ENCODE measurements at regions not wholly inside any gene's neighbourhood (a gene's known extent, or its start where the extent isn't known, plus 50 kb on each side); places are given as distances from the start of the nearest gene placed in this dataset.
"Not testable (repeated sequence)": the region's sequence is repeated elsewhere in the genome, so short reads cannot be mapped to it uniquely, and the experiment has no call there.

DNA sequence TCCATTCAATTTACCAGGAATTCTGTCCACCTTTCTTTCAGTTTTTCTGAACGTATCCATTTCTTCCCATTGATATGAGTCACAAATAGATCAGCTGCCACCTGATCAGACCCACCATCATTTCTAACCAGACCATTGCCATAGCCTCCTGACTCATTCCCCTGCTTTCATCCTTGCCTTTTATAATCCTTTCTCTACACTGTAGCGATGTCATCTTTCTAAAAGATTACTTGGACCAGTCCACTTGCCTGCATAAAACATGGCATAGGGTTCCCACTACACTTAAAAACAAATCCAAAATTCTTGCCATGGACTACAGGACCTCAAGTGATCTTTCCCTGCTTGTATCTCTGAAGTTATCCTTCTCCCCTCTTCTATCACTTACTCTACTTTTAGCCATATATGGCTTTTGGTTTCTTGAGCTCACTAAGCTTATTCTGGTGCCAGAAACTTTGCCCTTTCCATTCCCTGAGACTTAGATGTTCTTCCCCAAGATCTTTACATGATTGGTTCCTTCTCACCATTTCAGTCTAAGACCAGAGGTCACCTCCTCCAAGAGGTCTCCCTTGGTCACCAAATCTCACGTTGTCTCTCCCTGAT, 149.5 kb upstream of the KRR1 start:
- Mint-ChIP-seq H3K4me1 (peaks cover 0 to 16% (median 0%) of the 10 kb centered on the region in 7 donors), H3K27ac (no peak overlapping the region), H3K36me3 (peaks cover 0 to 3% (median 0%) of the 10 kb centered on the region in 5 donors), H3K4me3 (no peak overlapping the region), H3K27me3 (peaks cover 0 to 5% (median 0%) of the 10 kb centered on the region in 5 donors), H3K9me3 (no peaks in the 10 kb centered on the region)
- Histone ChIP-seq H3K4me1 (ENCODE audit: control insufficient read depth in 2 of 2, insufficient read depth in 2 of 2, low read length in 2 of 2) (no peaks in the 10 kb centered on the region), H3K9me3 (ENCODE audit: control insufficient read depth in 2 of 3, low read length in 3 of 3) (no peaks in the 10 kb centered on the region), H3K4me3 (ENCODE audit: low read length) (no peak overlapping the region), H3K27me3 (ENCODE audit: control insufficient read depth in 2 of 2, insufficient read depth in 2 of 2, low read length in 2 of 2) (no peaks in the 10 kb centered on the region), H3K27ac (ENCODE audit: low read depth, low read length) (no peak overlapping the region), H3K36me3 (ENCODE audit: control insufficient read depth in 2 of 3, insufficient read depth in 3 of 3, low read length in 3 of 3) (no peaks in the 10 kb centered on the region)
- CTCF ChIA-PET, result no interaction called here
- ATAC-seq, result no peak
- POLR2A ChIA-PET, result no interaction called here
- no peak for DNase-seq
- intact Hi-C loops (cut with micrococcal nuclease), result no loop called here

DNA sequence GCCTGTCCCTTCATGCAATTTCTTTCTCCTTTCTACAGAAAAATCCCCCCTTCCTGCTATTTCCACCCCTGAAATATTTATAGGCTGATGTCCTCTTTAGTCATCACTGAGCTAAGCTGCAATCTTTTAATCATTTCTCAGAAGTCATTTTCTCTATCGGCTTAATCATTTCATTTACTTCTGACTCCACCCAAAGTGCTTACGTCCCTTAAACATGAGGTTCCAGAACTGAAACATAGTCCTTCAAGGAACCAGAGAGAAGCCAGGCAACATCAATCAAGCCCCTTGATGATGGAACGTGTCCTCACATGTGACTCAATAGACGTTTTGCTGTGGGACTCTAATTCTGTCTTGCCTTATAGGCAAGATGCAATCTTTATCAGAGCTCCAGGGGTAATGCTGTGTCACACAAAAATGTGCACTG, 148.7 kb upstream of the KRR1 start:
- Histone ChIP-seq H3K4me3 (ENCODE audit: low read length) (no peak overlapping the region), H3K9me3 (ENCODE audit: control insufficient read depth in 2 of 3, low read length in 3 of 3) (no peaks in the 10 kb centered on the region), H3K27ac (ENCODE audit: low read depth, low read length) (no peak overlapping the region), H3K4me1 (ENCODE audit: control insufficient read depth in 2 of 2, insufficient read depth in 2 of 2, low read length in 2 of 2) (no peaks in the 10 kb centered on the region), H3K27me3 (ENCODE audit: control insufficient read depth in 2 of 2, insufficient read depth in 2 of 2, low read length in 2 of 2) (no peaks in the 10 kb centered on the region), H3K36me3 (ENCODE audit: control insufficient read depth in 2 of 3, insufficient read depth in 3 of 3, low read length in 3 of 3) (no peaks in the 10 kb centered on the region)
- Mint-ChIP-seq H3K4me1 (peaks cover 0 to 24% (median 0%) of the 10 kb centered on the region in 7 donors), H3K9me3 (peaks cover 0 to 2% (median 0%) of the 10 kb centered on the region in 11 donors), H3K27ac (no peak overlapping the region), H3K36me3 (peaks cover 0 to 9% (median 0%) of the 10 kb centered on the region in 5 donors), H3K4me3 (no peak overlapping the region), H3K27me3 (peaks cover 0 to 5% (median 0%) of the 10 kb centered on the region in 5 donors)
- ATAC-seq (no peak), DNase-seq (no peak)
- intact Hi-C loops (cut with micrococcal nuclease), result no loop called here
- ChIA-PET CTCF (no interaction called here), POLR2A (no interaction called here)

DNA sequence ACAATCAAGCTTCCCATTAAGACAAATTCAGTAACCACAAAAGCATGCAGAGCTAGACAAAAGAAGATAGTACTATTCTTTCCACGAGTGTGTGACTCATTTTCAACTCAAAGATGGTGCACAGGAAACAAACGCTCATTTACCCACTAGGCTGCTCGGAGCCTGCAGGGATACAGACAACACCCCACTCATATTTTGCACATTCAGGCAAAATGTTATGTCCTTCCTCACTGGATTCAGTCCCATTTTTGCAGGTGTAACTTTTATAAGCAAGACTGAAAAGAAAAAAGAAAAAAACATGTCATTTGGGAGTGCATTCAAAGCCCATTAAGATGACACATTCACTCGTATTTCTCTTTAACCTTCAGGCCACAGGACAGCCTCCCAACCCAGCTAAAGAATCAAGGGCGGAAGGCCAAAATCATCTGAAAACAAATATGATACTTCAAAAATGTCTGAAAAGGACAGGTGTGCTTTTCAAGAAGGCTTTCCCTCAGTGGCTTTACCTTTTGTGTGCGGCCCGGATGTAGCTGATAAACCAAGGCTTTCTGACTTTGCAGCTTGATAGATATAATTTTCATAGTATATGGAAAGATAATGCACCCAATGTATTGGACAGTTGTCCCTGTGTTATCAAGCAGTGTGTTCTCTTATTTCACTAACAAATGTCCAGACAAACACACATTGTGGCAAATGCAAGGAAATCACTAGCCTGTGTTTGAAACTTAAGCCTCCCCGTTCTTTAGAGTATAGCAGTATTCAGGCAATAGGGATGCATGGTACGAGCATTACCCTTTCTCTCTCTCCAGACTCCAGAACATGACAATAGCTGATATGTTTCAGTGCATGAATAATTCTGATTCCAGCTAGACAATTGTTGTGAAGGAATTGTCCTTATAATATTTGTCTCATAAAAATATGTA, 147.8 kb upstream of the KRR1 start:
- H3K27ac ChIP-seq (ENCODE audit: low read depth, low read length), result no peak overlapping the region
- peak overlapping the region in 1 of 9 donors; percentile 26 for H3K27ac Mint-ChIP-seq
- H3K4me3 ChIP-seq (ENCODE audit: low read length), result no peak overlapping the region
- ATAC-seq (no peak), DNase-seq (no peak)
- peaks cover 0 to 9% (median 0%) of the 10 kb centered on the region in 5 donors for H3K36me3 Mint-ChIP-seq
- H3K9me3 Mint-ChIP-seq, result peaks cover 0 to 2% (median 0%) of the 10 kb centered on the region in 11 donors
- no peaks in the 10 kb centered on the region for H3K9me3 ChIP-seq (ENCODE audit: control insufficient read depth in 2 of 3, low read length in 3 of 3)
- H3K4me1 ChIP-seq (ENCODE audit: control insufficient read depth in 2 of 2, insufficient read depth in 2 of 2, low read length in 2 of 2), result no peaks in the 10 kb centered on the region
- H3K4me1 Mint-ChIP-seq, result peaks cover 0 to 32% (median 0%) of the 10 kb centered on the region in 7 donors
- ChIA-PET CTCF (interaction anchor here (0.7 kb wide), 1 partner anchor 1420 kb away, joined by 3 read pairs; no protein-coding TSS in a partner anchor), POLR2A (no interaction called here)
- H3K27me3 ChIP-seq (ENCODE audit: control insufficient read depth in 2 of 2, insufficient read depth in 2 of 2, low read length in 2 of 2), result no peaks in the 10 kb centered on the region
- H3K4me3 Mint-ChIP-seq, result peak overlapping the region in 1 of 10 donors; percentile 16
- intact Hi-C loops (cut with micrococcal nuclease), result loop anchor here in 1 of 2 donors (5.0 kb wide), 1 partner anchor 318 kb away; no protein-coding TSS in a partner anchor
- no peaks in the 10 kb centered on the region for H3K36me3 ChIP-seq (ENCODE audit: control insufficient read depth in 2 of 3, insufficient read depth in 3 of 3, low read length in 3 of 3)
- peaks cover 0 to 5% (median 0%) of the 10 kb centered on the region in 5 donors for H3K27me3 Mint-ChIP-seq

DNA sequence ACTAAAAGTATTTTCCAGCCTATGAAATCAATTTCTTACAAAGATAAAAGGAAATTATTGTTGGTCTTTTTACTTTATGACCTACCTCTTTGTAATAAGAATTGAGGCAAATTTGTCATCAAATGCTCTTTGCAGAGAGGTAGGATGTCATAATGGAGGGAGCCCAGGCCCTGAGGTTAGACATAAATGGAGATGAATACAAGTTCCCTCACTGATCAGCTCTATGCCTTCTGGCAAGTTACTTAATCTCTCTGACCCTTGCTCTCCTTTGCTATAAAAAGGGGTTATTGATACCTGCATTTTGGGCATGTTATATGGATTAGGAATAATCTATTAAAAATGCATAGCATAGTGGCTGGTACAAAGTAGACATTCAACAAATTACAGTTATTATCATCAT, 146.9 kb upstream of the KRR1 start:
- Histone ChIP-seq H3K4me1 (ENCODE audit: control insufficient read depth in 2 of 2, insufficient read depth in 2 of 2, low read length in 2 of 2) (no peaks in the 10 kb centered on the region), H3K27ac (ENCODE audit: low read depth, low read length) (no peak overlapping the region), H3K27me3 (ENCODE audit: control insufficient read depth in 2 of 2, insufficient read depth in 2 of 2, low read length in 2 of 2) (no peaks in the 10 kb centered on the region), H3K9me3 (ENCODE audit: control insufficient read depth in 2 of 3, low read length in 3 of 3) (no peaks in the 10 kb centered on the region), H3K4me3 (ENCODE audit: low read length) (no peak overlapping the region), H3K36me3 (ENCODE audit: control insufficient read depth in 2 of 3, insufficient read depth in 3 of 3, low read length in 3 of 3) (no peaks in the 10 kb centered on the region)
- Mint-ChIP-seq H3K36me3 (peaks cover 0 to 13% (median 0%) of the 10 kb centered on the region in 5 donors), H3K27ac (no peak overlapping the region), H3K4me1 (peaks cover 0 to 34% (median 0%) of the 10 kb centered on the region in 7 donors), H3K27me3 (peaks cover 0 to 7% (median 0%) of the 10 kb centered on the region in 5 donors), H3K9me3 (peaks cover 0 to 2% (median 0%) of the 10 kb centered on the region in 11 donors), H3K4me3 (no peak overlapping the region)
- ChIA-PET CTCF (interaction anchor here (0.7 kb wide), 1 partner anchor 1421 kb away, joined by 3 read pairs; no protein-coding TSS in a partner anchor), POLR2A (no interaction called here)
- DNase-seq (no peak), ATAC-seq (no peak)
- intact Hi-C loops (cut with micrococcal nuclease), result loop anchor here in 1 of 2 donors (5.0 kb wide), 1 partner anchor 319 kb away; no protein-coding TSS in a partner anchor

DNA sequence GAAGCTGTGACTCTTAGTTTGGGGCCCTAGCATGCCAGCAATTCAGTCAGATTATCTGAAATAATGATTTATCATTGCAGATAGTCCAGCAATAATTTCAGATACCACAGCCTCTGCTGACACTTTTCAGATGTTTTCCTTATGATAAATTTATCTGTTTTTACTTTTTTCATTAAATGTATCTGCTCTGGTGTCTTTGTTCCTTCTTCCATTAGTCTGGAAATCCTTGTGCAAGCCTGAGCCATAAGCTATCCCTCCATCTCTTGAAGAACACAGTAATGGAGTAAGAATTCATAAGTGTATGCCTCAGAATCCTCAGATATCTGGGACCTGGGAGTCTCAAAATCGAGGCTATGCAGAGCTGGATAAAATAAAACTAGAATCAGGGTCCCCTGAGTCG, 146.4 kb upstream of the KRR1 start:
- intact Hi-C loops (cut with micrococcal nuclease), result loop anchor here in 1 of 2 donors (5.0 kb wide), 1 partner anchor 319 kb away; no protein-coding TSS in a partner anchor
- Mint-ChIP-seq H3K27me3 (peaks cover 0 to 8% (median 0%) of the 10 kb centered on the region in 5 donors), H3K27ac (no peak overlapping the region)

DNA sequence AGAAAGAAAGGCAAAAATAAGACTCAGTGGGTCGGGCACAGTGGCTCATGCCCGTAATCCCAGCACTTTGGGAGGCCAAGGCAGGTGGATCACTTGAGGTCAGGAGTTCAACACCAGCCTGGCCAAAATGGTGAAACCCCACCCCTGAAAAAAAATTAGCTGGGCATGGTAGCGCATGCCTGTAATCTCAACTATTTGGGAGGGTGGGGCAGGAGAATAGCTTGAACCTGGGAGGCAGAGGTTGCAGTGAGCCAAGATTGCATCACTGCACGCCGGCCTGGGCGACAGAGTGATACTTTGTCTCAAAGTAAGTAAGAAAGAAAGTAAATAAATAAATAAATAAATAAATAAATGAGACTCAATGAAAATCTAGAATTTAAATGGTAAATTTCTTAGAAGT, 145.9 kb upstream of the KRR1 start:
- H3K9me3 Mint-ChIP-seq; POLR2A ChIA-PET; H3K4me3 ChIP-seq (ENCODE audit: low read length); H3K4me3 Mint-ChIP-seq; DNase-seq; H3K9me3 ChIP-seq (ENCODE audit: control insufficient read depth in 2 of 3, low read length in 3 of 3); H3K4me1 ChIP-seq (ENCODE audit: control insufficient read depth in 2 of 2, insufficient read depth in 2 of 2, low read length in 2 of 2); H3K27ac Mint-ChIP-seq; H3K27me3 ChIP-seq (ENCODE audit: control insufficient read depth in 2 of 2, insufficient read depth in 2 of 2, low read length in 2 of 2); CTCF ChIA-PET; H3K27ac ChIP-seq (ENCODE audit: low read depth, low read length); H3K36me3 ChIP-seq (ENCODE audit: control insufficient read depth in 2 of 3, insufficient read depth in 3 of 3, low read length in 3 of 3); ATAC-seq: not testable (repeated sequence)
- intact Hi-C loops (cut with micrococcal nuclease), result loop anchor here in 1 of 2 donors (5.0 kb wide), 1 partner anchor 320 kb away; no protein-coding TSS in a partner anchor
- peaks cover 0 to 11% (median 0%) of the 10 kb centered on the region in 5 donors for H3K27me3 Mint-ChIP-seq
- peaks cover 0 to 34% (median 0%) of the 10 kb centered on the region in 7 donors for H3K4me1 Mint-ChIP-seq
- peaks cover 0 to 16% (median 0%) of the 10 kb centered on the region in 5 donors for H3K36me3 Mint-ChIP-seq

More for the DNA sequence above, 146.4 kb upstream of the KRR1 start:
- ChIA-PET POLR2A (no interaction called here), CTCF (no interaction called here)
- H3K4me1 Mint-ChIP-seq, result peaks cover 0 to 34% (median 0%) of the 10 kb centered on the region in 7 donors
- H3K9me3 Mint-ChIP-seq, result peaks cover 0 to 2% (median 0%) of the 10 kb centered on the region in 11 donors
- H3K36me3 Mint-ChIP-seq, result peaks cover 0 to 13% (median 0%) of the 10 kb centered on the region in 5 donors
- ATAC-seq (no peak), DNase-seq (no peak)
- Histone ChIP-seq H3K27ac (ENCODE audit: low read depth, low read length) (no peak overlapping the region), H3K27me3 (ENCODE audit: control insufficient read depth in 2 of 2, insufficient read depth in 2 of 2, low read length in 2 of 2) (no peaks in the 10 kb centered on the region), H3K36me3 (ENCODE audit: control insufficient read depth in 2 of 3, insufficient read depth in 3 of 3, low read length in 3 of 3) (no peaks in the 10 kb centered on the region), H3K9me3 (ENCODE audit: control insufficient read depth in 2 of 3, low read length in 3 of 3) (no peaks in the 10 kb centered on the region), H3K4me3 (ENCODE audit: low read length) (no peak overlapping the region), H3K4me1 (ENCODE audit: control insufficient read depth in 2 of 2, insufficient read depth in 2 of 2, low read length in 2 of 2) (no peaks in the 10 kb centered on the region)
- H3K4me3 Mint-ChIP-seq, result no peak overlapping the region

All from naive thymus-derived CD4-positive, alpha-beta T cell (primary cell).